ENCODE measurements at regions not wholly inside any gene's neighbourhood (a gene's known extent, or its start where the extent isn't known, plus 50 kb on each side); places are given as distances from the start of the nearest gene placed in this dataset.
"Not testable (repeated sequence)": the region's sequence is repeated elsewhere in the genome, so short reads cannot be mapped to it uniquely, and the experiment has no call there.

DNA sequence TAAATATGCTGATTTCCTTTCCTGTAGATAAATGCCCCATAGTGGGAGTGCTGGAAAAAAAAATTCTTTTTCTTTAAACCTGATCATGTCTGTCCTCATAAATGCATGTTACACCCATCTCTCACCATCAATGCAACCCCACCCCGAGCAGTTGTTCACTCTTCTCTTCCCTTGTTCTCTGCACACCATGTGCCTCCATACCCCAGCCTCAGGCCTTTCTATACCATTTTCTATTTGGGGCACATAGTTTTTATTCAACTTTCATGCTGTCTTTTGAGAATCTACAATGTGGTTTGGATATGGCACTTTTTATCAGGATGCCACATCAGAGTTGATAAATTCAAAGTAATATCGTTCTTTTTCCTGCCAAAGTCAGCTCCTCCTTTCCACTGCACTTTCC is 202.6 kb downstream of the POTED start:
- not testable (repeated sequence) for DNase-seq (ENCODE audit: low spot score)

DNA sequence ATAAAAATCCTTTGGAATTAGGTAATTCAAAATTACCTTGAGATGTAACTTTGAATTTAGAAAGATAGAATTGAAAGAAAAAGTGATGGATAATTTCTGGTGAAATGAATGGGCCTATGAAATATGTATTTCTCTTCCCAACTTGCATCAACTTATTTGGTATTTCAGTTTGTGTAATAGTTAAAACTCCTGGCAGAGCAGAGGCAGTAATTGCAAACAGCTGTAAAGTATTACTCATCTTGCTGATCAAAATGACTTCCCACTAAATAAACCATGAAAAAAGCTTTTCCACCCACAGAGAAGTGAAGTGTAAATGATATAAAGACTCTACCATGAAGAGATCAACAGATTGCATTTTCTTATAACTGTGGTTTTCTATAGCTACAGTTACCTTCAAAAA is 201.0 kb downstream of the POTED start:
- not testable (repeated sequence) for DNase-seq (ENCODE audit: low spot score)

DNA sequence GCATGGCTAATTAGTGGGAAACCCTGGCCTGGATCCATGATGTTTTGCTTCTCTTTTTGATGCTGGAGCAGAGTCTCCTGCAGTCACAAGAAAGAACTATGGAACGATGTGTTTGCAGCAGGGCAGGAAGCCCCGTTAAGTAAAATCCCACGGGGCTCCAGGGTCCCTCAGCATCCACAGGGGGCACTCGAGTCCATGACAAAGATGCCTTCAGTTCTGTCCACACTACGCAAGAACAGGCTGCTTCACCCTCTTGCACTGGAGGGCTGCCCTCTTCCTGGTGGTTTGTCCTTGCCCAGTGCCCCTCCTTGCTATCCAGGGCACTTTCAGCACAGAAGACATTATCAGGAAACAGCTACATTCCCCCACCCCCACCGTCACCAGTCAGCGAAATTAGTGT is 196.9 kb downstream of the POTED start:
- DNase-seq (ENCODE audit: low spot score) = not testable (repeated sequence)

DNA sequence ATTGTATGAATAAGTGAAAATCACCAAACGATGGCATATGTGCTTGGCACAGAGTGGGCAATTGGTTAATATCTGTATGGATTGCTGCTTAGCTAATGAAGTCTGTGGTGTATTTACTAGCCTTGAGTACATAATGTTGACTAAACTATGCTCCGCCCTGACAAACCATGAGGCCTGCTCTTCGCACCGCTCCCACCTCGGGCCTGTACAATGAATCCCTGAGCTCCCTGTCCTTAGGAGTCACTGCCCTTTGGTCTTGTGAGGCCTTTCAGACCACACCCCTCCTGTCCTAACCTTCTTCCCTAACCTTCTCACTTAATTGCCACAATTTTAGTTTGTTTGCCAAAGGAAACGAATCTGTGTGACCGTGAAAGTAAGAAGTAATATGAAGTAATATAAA is 193.2 kb downstream of the POTED start:
- DNase-seq (ENCODE audit: low spot score) = not testable (repeated sequence)

All from NAMALWA (cell line).